ENCODE measurements at regions not wholly inside any gene's neighbourhood (a gene's known extent, or its start where the extent isn't known, plus 50 kb on each side); places are given as distances from the start of the nearest gene placed in this dataset.

GRCh38 chr1:213387380-213388015 lies 336.5 kb downstream of the RPS6KC1 start:
- no peaks in the 10 kb centered on the region for H3K36me3 ChIP-seq (replicated peaks in 1 of 2; ENCODE audit: control insufficient read depth in 1 of 2, insufficient read depth in 2 of 2, low read length in 1 of 2)
- H3K4me2 ChIP-seq: no peak overlapping the region
- no peak for TF ChIP-seq REST (IDR thresholded peaks at IDR 0.05; ENCODE audit: low read depth, low read length)
- no peak for TF ChIP-seq ELF1 (IDR thresholded peaks at IDR 0.05)
- TF ChIP-seq TEAD4 (IDR thresholded peaks at IDR 0.05; ENCODE audit: borderline replicate concordance, insufficient read depth): no peak
- no peak for TF ChIP-seq CHD2 (IDR thresholded peaks at IDR 0.05; ENCODE audit: low read length, partially characterized antibody)
- no peak for TF ChIP-seq NRF1 (IDR thresholded peaks at IDR 0.05; ENCODE audit: low read depth, low read length)
- TF ChIP-seq ZBTB33 (IDR thresholded peaks at IDR 0.05; ENCODE audit: borderline replicate concordance, low read depth): no peak
- TF ChIP-seq FOXJ3 (CRISPR knock-in tag; IDR thresholded peaks at IDR 0.05): no peak
- no peak for TF ChIP-seq GATA2 (CRISPR knock-in tag; IDR thresholded peaks at IDR 0.05)
- no peak for TF ChIP-seq JUND (IDR thresholded peaks at IDR 0.05)
- TF ChIP-seq RAD21 (IDR thresholded peaks at IDR 0.05; ENCODE audit: low read length): no peak
- no peak for TF ChIP-seq CTCF (IDR thresholded peaks at IDR 0.05)
- no peak for TF ChIP-seq MXI1 (IDR thresholded peaks at IDR 0.05; ENCODE audit: low read depth, low read length)
- TF ChIP-seq YY1 (IDR thresholded peaks at IDR 0.05; ENCODE audit: low read depth): no peak
- TF ChIP-seq SIN3A (IDR thresholded peaks at IDR 0.05; ENCODE audit: borderline replicate concordance, low read depth, low read length): no peak
- no peak for TF ChIP-seq EZH2phosphoT487 (IDR thresholded peaks at IDR 0.05; ENCODE audit: borderline replicate concordance, low read depth)
- TF ChIP-seq MEF2A (IDR thresholded peaks at IDR 0.05; ENCODE audit: borderline replicate concordance, low read depth): no peak
- H3K9me3 ChIP-seq: no peaks in the 10 kb centered on the region
- CTCF ChIA-PET: no interaction called here
- POLR2A ChIA-PET: no interaction called here
- no peaks in the 10 kb centered on the region for H3K4me1 ChIP-seq (ENCODE audit: control insufficient read depth in 1 of 2, insufficient read depth in 2 of 2, low read depth in 1 of 2, low read length in 1 of 2)
- H2AFZ ChIP-seq (ENCODE audit: low read depth): no peak overlapping the region
- no peaks in the 10 kb centered on the region for H3F3A ChIP-seq (replicated peaks; ENCODE audit: insufficient read depth)
- DNase-seq: no peak
- H3K27ac ChIP-seq (ENCODE audit: low read depth in 2 of 2, low read length in 1 of 2): no peak overlapping the region
- H4K20me1 ChIP-seq (ENCODE audit: insufficient read depth): no peaks in the 10 kb centered on the region
- H3K9me2 ChIP-seq: no peaks in the 10 kb centered on the region
- H3K27me3 ChIP-seq (ENCODE audit: insufficient read depth): no peaks in the 10 kb centered on the region
- WGBS (ENCODE audit: low lambda C conversion rate): 23% methylated on average over 1 of the region's 1 CpG
- H3K4me3 ChIP-seq (ENCODE audit: low read depth in 2 of 2, low read length in 1 of 2): no peak overlapping the region
- no peak overlapping the region for H3K9ac ChIP-seq
- H3K79me2 ChIP-seq (ENCODE audit: insufficient read depth): no peaks in the 10 kb centered on the region

All from SK-N-SH (cell line).